GM12878 (cell line): ENCODE measurements at regions not wholly inside any gene's neighbourhood (a gene's known extent, or its start where the extent isn't known, plus 50 kb on each side); places are given as distances from the start of the nearest gene placed in this dataset.

Source experiments
- ATF7 ChIP-seq: fragments of 450-650 bp; IDR thresholded peaks from 2 replicates; pipeline ENCODE4 v1.6.1; 2016; ENCODE audit warnings: low read depth, mild to moderate bottlenecking
- BCLAF1 ChIP-seq: fragments of 450-650 bp; IDR thresholded peaks from 2 replicates; pipeline ENCODE4 v1.6.1; 2017; ENCODE audit warnings: antibody characterized with exemption, mild to moderate bottlenecking, moderate library complexity
- CBX3 ChIP-seq: fragments of 200-600 bp; sonication (generic); IDR thresholded peaks from 2 replicates; pipeline ENCODE4 v1.6.1; 2016; ENCODE audit warnings: low read depth, borderline replicate concordance
- CREM ChIP-seq: IDR thresholded peaks from 2 replicates; pipeline ENCODE4 v1.6.1; 2014; ENCODE audit warnings: antibody characterized with exemption, low read depth
- E4F1 ChIP-seq: fragments of 450-650 bp; IDR thresholded peaks from 2 replicates; pipeline ENCODE4 v1.6.1; 2018; ENCODE audit warnings: borderline replicate concordance, mild to moderate bottlenecking; ENCODE audit not compliant: partially characterized antibody
- ELK1 ChIP-seq: IDR thresholded peaks from 2 replicates; pipeline ENCODE4 v1.6.1; 2012; ENCODE audit warnings: low read depth, low read length, improper control_type of control experiment
- GATAD2B ChIP-seq: fragments of 450-650 bp; conservative IDR thresholded peaks from 2 replicates; pipeline ENCODE4 v1.6.1; 2017; ENCODE audit warnings: low read depth, mild to moderate bottlenecking, moderate library complexity
- IKZF1 ChIP-seq: fragments of 450-650 bp; conservative IDR thresholded peaks from 2 replicates; pipeline ENCODE4 v1.6.1; 2017; ENCODE audit warnings: antibody characterized with exemption, mild to moderate bottlenecking
- JUNB ChIP-seq: IDR thresholded peaks from 2 replicates; pipeline ENCODE4 v1.6.1; 2016; ENCODE audit warnings: antibody characterized with exemption, mild to moderate bottlenecking
- KLF5 ChIP-seq: fragments of 450-650 bp; IDR thresholded peaks from 2 replicates; pipeline ENCODE4 v1.6.1; 2014; ENCODE audit warnings: mild to moderate bottlenecking; ENCODE audit not compliant: partially characterized antibody
- NFIC ChIP-seq: IDR thresholded peaks from 2 replicates; pipeline ENCODE4 v1.6.1; 2012; ENCODE audit warnings: low read depth, mild to moderate bottlenecking, inconsistent platforms, low read length, moderate library complexity
- NFYB ChIP-seq: IDR thresholded peaks from 2 replicates; pipeline ENCODE4 v1.6.1; 2011; ENCODE audit warnings: low read depth, mild to moderate bottlenecking, low read length, improper control_type of control experiment, moderate library complexity; ENCODE audit not compliant: insufficient read depth
- PAX5 ChIP-seq: IDR thresholded peaks from 2 replicates; pipeline ENCODE4 v1.6.1; 2011; ENCODE audit warnings: low read depth, low read length, borderline replicate concordance
- POLR2A ChIP-seq: IDR thresholded peaks from 2 replicates; pipeline ENCODE4 v1.6.1; 2011; ENCODE audit warnings: low read depth, mild to moderate bottlenecking, low read length
- RBBP5 ChIP-seq: fragments of 200-600 bp; sonication (generic); conservative IDR thresholded peaks from 2 replicates; pipeline ENCODE4 v1.6.1; 2016
- RUNX3 ChIP-seq: IDR thresholded peaks from 2 replicates; pipeline ENCODE4 v1.6.1; 2012; ENCODE audit warnings: low read length, inconsistent platforms
- SMC3 ChIP-seq: IDR thresholded peaks from 2 replicates; pipeline ENCODE4 v1.6.1; 2011; ENCODE audit warnings: low read length, improper control_type of control experiment, borderline replicate concordance
- SPI1 ChIP-seq: IDR thresholded peaks from 2 replicates; pipeline ENCODE4 v1.6.1; 2011; ENCODE audit warnings: low read depth, mild to moderate bottlenecking, low read length, moderate library complexity, borderline replicate concordance; ENCODE audit not compliant: insufficient read depth
- SREBF2 ChIP-seq: IDR thresholded peaks from 2 replicates; pipeline ENCODE4 v1.6.1; 2012; ENCODE audit warnings: mild to moderate bottlenecking, low read length
- TAF1 ChIP-seq: IDR thresholded peaks from 2 replicates; pipeline ENCODE4 v1.6.1; 2011; ENCODE audit warnings: mild to moderate bottlenecking, low read depth, low read length, borderline replicate concordance
- TCF7 ChIP-seq: IDR thresholded peaks from 2 replicates; pipeline ENCODE4 v1.6.1; 2014; ENCODE audit warnings: antibody characterized with exemption, borderline replicate concordance
- ZNF592 ChIP-seq: fragments of 450-650 bp; IDR thresholded peaks from 2 replicates; pipeline ENCODE4 v1.6.1; 2017; ENCODE audit warnings: mild to moderate bottlenecking, moderate library complexity
- ZZZ3 ChIP-seq: IDR thresholded peaks from 2 replicates; pipeline ENCODE4 v1.6.1; 2011; ENCODE audit warnings: low read depth; ENCODE audit not compliant: control insufficient read depth, insufficient read length

GRCh38 chr20:43839793-43840199 lies 74.9 kb upstream of the TOX2 start (continued):
- TF ChIP-seq CBX3, result no peak
- no peak for TF ChIP-seq SREBF2
- peak; percentile 54; the same call in 1 of the 2 replicates for TF ChIP-seq PAX5
- TF ChIP-seq KLF5, result peak; percentile 60
- no peak for TF ChIP-seq ELK1
- peak; percentile 84 for TF ChIP-seq NFIC
- peak; percentile 18; the same call in 1 of the 2 replicates for TF ChIP-seq SMC3
- TF ChIP-seq ZZZ3, result no peak
- TF ChIP-seq GATAD2B, result 0 out of 2 replicates have a peak, but pooled peaks have one; percentile 27
- peak; percentile 29; the same call in 1 of the 2 replicates for TF ChIP-seq ATF7
- no peak for TF ChIP-seq NFYB
- TF ChIP-seq RUNX3, result peak; percentile 83
- no peak for TF ChIP-seq BCLAF1
- TF ChIP-seq RBBP5, result no peak
- no peak for TF ChIP-seq E4F1
- peak; percentile 42; the same call in 1 of the 2 replicates for TF ChIP-seq SPI1
- no peak for TF ChIP-seq POLR2A
- TF ChIP-seq IKZF1, result peak; percentile 47; the same call in 1 of the 2 replicates
- peak; percentile 49; the same call in 1 of the 2 replicates for TF ChIP-seq TCF7
- no peak for TF ChIP-seq ZNF592
- peak; percentile 71; the same call in 1 of the 2 replicates for TF ChIP-seq CREM
- peak; percentile 91 for TF ChIP-seq JUNB
- TF ChIP-seq TAF1, result no peak
